GM21723 (cell line): ENCODE measurements at regions not wholly inside any gene's neighbourhood (a gene's known extent, or its start where the extent isn't known, plus 50 kb on each side); places are given as distances from the start of the nearest gene placed in this dataset.

Source experiments
- ATAC-seq: cut with Tn5 transposase; IDR thresholded peaks from one replicate; pipeline ENCODE4 v1.9.1; 2021; ENCODE audit warnings: mild to moderate bottlenecking, moderate library complexity; ENCODE audit not compliant: unreplicated experiment

DNA sequence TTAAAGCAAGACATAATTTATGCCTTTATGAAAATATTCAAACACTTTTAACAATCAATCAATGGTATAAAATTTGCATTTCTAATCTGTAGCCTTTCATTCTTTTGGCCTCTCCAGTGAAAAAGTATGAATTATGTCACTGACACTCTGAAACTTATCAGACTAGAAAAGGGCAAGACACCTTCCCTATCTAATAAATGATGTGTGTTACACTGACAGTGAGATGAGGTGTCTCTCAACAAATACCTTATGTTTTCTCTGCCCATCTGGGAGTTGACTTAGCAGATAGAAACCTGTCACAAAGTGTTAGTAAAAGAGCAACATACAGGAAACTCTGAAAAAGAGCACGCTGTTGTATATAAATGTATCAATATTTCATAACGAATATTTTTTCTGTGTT lies 94.2 kb upstream of the TECRL start:
- no peak for ATAC-seq

- ATAC-seq: no peak
Measured at GRCh38 chr4:64497491-64497890, 88.2 kb upstream of the TECRL start.

DNA sequence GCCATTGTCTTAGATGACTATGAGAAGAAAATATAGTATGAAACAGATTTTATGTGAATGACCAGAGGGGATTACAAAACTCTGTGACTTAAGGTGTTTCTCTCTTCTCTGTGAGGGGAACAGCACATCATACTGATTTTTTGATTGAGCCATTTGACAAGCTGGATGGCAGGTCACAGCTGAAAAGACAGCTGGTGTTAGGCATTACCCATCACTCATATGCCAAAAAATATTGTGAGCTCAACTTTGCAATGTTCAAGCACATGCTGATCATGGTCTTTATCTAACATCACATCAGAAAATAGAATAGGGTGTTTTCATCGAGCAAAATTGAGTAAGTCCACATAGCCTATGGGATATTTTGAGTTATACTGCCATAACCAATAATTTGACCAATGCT lies 86.7 kb upstream of the TECRL start:
- ATAC-seq: no peak

- no peak for ATAC-seq
Measured at GRCh38 chr4:64489628-64490027, 80.4 kb upstream of the TECRL start.

DNA sequence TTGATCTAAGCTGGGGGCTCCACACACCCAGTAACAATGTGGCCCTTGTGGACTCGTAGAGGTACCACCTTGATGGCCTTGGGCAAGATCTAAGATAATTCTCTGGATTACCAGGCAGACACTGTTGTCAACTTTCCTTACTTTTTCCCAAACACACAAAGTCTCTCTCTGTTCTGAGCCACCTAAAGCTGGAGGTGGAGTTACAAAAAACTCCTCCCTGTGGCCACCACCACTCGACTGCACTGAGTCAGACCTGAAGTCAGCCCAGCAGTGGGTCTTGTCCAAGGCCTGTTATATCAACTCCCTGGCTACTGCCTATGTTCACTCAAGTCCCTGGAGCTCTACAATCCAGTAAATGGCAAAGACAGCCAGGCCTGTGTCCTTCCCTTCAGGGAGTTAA lies 70.1 kb upstream of the TECRL start:
- ATAC-seq: no peak

DNA sequence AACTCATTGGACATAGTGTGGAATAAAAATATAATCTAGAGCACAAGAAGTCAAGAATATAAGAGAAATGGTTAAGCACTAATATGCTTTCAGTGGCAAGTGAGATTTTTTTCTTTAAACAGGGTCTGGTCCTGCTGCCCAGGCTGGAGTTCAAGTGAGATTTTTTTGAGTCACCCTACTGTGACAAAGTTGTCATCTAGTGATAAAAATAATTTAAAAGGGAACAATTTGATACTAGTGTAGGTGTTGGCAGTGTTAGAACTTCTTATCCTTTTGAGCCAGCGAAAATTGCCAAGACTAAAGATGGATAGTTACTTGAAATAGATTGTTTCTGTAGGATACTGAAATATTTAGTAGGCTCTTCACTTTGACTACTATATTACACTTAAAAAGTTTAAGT lies 67.9 kb upstream of the TECRL start:
- no peak for ATAC-seq

- no peak for ATAC-seq
Measured at GRCh38 chr4:64465263-64465662, 56.0 kb upstream of the TECRL start.

- ATAC-seq: no peak
Measured at GRCh38 chr4:64464581-64464980, 55.3 kb upstream of the TECRL start.
